K562 (cell line): ENCODE measurements at regions not wholly inside any gene's neighbourhood (a gene's known extent, or its start where the extent isn't known, plus 50 kb on each side); places are given as distances from the start of the nearest gene placed in this dataset.

Experiments
- ATAC-seq: fragments of 200-7000 bp; cut with Tn5 transposase; 3 replicates; pipeline ENCODE4 v1.9.1; 2020; ENCODE audit warnings: moderate library complexity
- BruUV-seq: library from RNA; stranded (reverse); fragments of 400-500 nt; replicated peaks from 2 replicates; lab custom pipeline; 2021; lab: Mats Ljungman, UMichigan
- CTCF ChIA-PET: fragments of 300-600 bp; formaldehyde crosslinking; extraction: SDS; loops from one replicate; lab custom pipeline; 2021; ENCODE audit warnings: low intra/inter-chr PET ratio; lab: Yijun Ruan, JAX
- POLR2A ChIA-PET: fragments of 300-600, 350-650 bp; sonication (Branson Sonifier 250); formaldehyde crosslinking; extraction: SDS; loops from one replicate; lab custom pipeline; 2021; ENCODE audit warnings: antibody characterized with exemption, inconsistent platforms; lab: Yijun Ruan, JAX
- DNase-seq, 4 experiments: peaks; one replicate each; pipeline versions ENCODE4 v3.0.0 to v3.0.0-alpha.2; 2011 to 2018; ENCODE audit warnings: low spot score in 3 of 4, mixed read lengths in 3 of 4; ENCODE audit errors: extremely low read depth in 1 of 4
- FAIRE-seq: peaks from 2 replicates; lab custom pipeline; 2011; peaks lifted over from hg19 to GRCh38; lab: Jason Lieb, UNC
- H2AFZ ChIP-seq: 2 replicates; pipeline ENCODE4 v1.6.0; 2011; ENCODE audit warnings: low read depth, low read length, control low read depth, inconsistent platforms
- H3K27ac ChIP-seq: fragments of 200-600 bp; 3 replicates; pipeline ENCODE4 v1.8.0; 2011; ENCODE audit warnings: low read depth, mild to moderate bottlenecking, control low read depth, inconsistent platforms, low read length, moderate library complexity, mixed read lengths; ENCODE audit errors: extremely low read depth
- H3K27me3 ChIP-seq, 2 experiments: fragments of 300-600 bp in 1 of 2; 2 replicates in 1 of 2; 3 replicates in 1 of 2; pipeline versions ENCODE4 v1.6.0 to v1.8.0; 2011; ENCODE audit warnings: inconsistent platforms in 2 of 2, low read length in 2 of 2, mild to moderate bottlenecking in 1 of 2, mixed read lengths in 1 of 2, moderate library complexity in 1 of 2; ENCODE audit not compliant: control insufficient read depth in 2 of 2, insufficient read depth in 2 of 2
- H3K36me3 ChIP-seq: fragments of 300-600 bp; 3 replicates; pipeline ENCODE4 v1.8.0; 2011; ENCODE audit warnings: mild to moderate bottlenecking, low read length, inconsistent platforms; ENCODE audit not compliant: control insufficient read depth, insufficient read depth
- H3K4me1 ChIP-seq, 2 experiments: fragments of 200-600 bp in 1 of 2; replicated peaks in 1 of 2; 2 replicates in 1 of 2; 3 replicates in 1 of 2; pipeline versions ENCODE4 v1.5.1 to v1.8.0; 2011; ENCODE audit warnings: inconsistent platforms in 2 of 2, low read length in 2 of 2, mild to moderate bottlenecking in 1 of 2, mixed read lengths in 1 of 2, moderate library complexity in 1 of 2; ENCODE audit not compliant: control insufficient read depth in 2 of 2, insufficient read depth in 2 of 2
- H3K4me2 ChIP-seq: 2 replicates; pipeline ENCODE4 v1.6.1; 2011; ENCODE audit warnings: low read length, control low read depth, inconsistent platforms, mixed read lengths; ENCODE audit not compliant: insufficient read depth
- H3K4me3 ChIP-seq: fragments of 200-600 bp; sonication (generic), shearing (Covaris generic); 2 replicates; pipeline ENCODE4 v1.5.1; 2016; ENCODE audit warnings: control low read depth, inconsistent platforms
- H3K79me2 ChIP-seq: fragments of 200-600 bp; 3 replicates; pipeline ENCODE4 v1.8.0; 2011; ENCODE audit warnings: low read length, inconsistent platforms; ENCODE audit not compliant: control insufficient read depth, insufficient read depth
- H3K9ac ChIP-seq, 2 experiments: 2 replicates each; pipeline versions ENCODE4 v1.6.0 to v1.6.1; 2011; ENCODE audit warnings: low read depth in 2 of 2, low read length in 2 of 2, control low read depth in 1 of 2, inconsistent platforms in 1 of 2, mild to moderate bottlenecking in 1 of 2, mixed read lengths in 1 of 2; ENCODE audit not compliant: insufficient read depth in 1 of 2
- H3K9me1 ChIP-seq: one replicate; pipeline ENCODE4 v1.6.0; 2011; ENCODE audit warnings: inconsistent platforms, mild to moderate bottlenecking, low read length, moderate library complexity; ENCODE audit not compliant: control insufficient read depth, insufficient read depth
- H3K9me3 ChIP-seq: replicated peaks from 2 replicates; pipeline ENCODE4 v1.5.1; 2011; ENCODE audit warnings: low read depth, low read length, inconsistent platforms; ENCODE audit not compliant: control insufficient read depth, insufficient read depth
- H4K20me1 ChIP-seq: replicated peaks from 2 replicates; pipeline ENCODE4 v1.6.1; 2011; ENCODE audit warnings: low read length, inconsistent platforms, mixed read lengths; ENCODE audit not compliant: control insufficient read depth, insufficient read depth
- ATF7 ChIP-seq: fragments of 450-650 bp; IDR thresholded peaks from 2 replicates; pipeline ENCODE4 v1.7.1; 2014; ENCODE audit warnings: mild to moderate bottlenecking, moderate library complexity
- EP300 ChIP-seq: IDR thresholded peaks from 2 replicates; pipeline ENCODE4 v1.6.1; 2012; ENCODE audit warnings: low read length, improper control_type of control experiment
- HNRNPLL ChIP-seq: fragments of 200-400 bp; formaldehyde crosslinking; IDR thresholded peaks from 2 replicates; pipeline ENCODE4 v1.6.1; 2017; ENCODE audit warnings: low read length, low read depth, mild to moderate bottlenecking; ENCODE audit not compliant: poor library complexity, severe bottlenecking
- RHOXF2B ChIP-seq: fragments of 250-450 bp; sonication (Bioruptor Pico); conservative IDR thresholded peaks from 2 replicates; pipeline ENCODE4 v1.5.1; 2021
- SMAD2 ChIP-seq: fragments of 150-350 bp; IDR thresholded peaks from 2 replicates; pipeline ENCODE4 v1.6.1; 2014; ENCODE audit warnings: low read depth, mild to moderate bottlenecking, low read length
- ZNF232 ChIP-seq: sonication (generic); formaldehyde crosslinking; IDR thresholded peaks from 2 replicates; pipeline ENCODE4 v1.8.0; 2022; ENCODE audit warnings: mild to moderate bottlenecking, missing genetic modification reagents
- WGBS: fragments of 100-300 bp; shearing (Covaris generic); methylation state at CpG from one replicate; pipeline ENCODE4 v1.1.6; 2016; ENCODE audit warnings: low coverage, mixed read lengths; ENCODE audit not compliant: insufficient coverage; ENCODE audit errors: missing lambda C conversion rate; 5-methylcytosine and 5-hydroxymethylcytosine counted together
- in situ Hi-C: fragments of 300-500 bp; cut with MboI; formaldehyde crosslinking; loops from 4 replicates; pipeline ENCODE4 v1.15.0; 2018; ENCODE audit warnings: inconsistent platforms, mixed read lengths
- intact Hi-C: fragments of 100-400 bp; cut with micrococcal nuclease; formaldehyde crosslinking; loops from 2 replicates; pipeline ENCODE4 v1.14.2; 2022
- TF ChIP-seq, protein P1 (sequence below), 2 experiments: fragments of 450-650 bp in 1 of 2; sonication (generic) in 1 of 2; formaldehyde crosslinking in 1 of 2; IDR thresholded peaks in 1 of 2; conservative IDR thresholded peaks in 1 of 2; 2 replicates each; pipeline versions ENCODE4 v1.6.1 to v1.8.1; 2016 to 2023; ENCODE audit warnings: mild to moderate bottlenecking in 2 of 2, moderate library complexity in 2 of 2, inconsistent platforms in 1 of 2, missing genetic modification reagents in 1 of 2
- TF ChIP-seq, protein P2 (sequence below): sonication (generic); formaldehyde crosslinking; IDR thresholded peaks from 2 replicates; pipeline ENCODE4 v1.8.0; 2023; ENCODE audit warnings: missing genetic modification reagents, mild to moderate bottlenecking, borderline replicate concordance

DNA sequence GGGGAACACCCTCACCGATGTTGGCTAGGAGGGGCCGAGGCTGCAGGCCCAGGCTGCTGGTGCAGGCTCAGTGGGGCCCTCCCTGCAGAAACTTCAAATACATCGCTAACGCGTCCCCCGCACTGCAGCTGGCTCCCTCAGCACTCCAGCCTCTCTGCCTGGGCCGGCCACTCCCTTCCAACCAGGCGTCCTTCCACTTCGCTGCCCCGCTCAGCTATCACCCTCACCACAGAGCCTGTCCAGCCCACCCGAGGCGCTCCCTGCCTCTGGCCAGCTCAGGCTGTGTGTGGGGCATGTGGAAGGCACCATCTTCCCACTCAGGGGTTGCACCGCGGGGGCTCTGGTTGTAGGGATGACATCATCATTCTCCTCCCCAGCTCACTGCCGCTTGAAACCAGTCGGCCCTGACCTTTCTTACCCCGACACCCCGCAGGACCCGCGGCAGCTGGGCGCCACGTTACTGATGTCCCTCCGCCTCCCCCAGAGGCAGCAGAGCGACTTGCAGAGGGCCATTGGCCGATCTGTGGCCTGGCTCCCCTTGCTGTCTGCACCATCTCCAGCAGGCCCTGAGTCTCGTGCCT is 199.9 kb upstream of the RTL1 start:
- ATAC-seq (no peak; the same call in 2 of the 3 replicates), DNase-seq (peak in 1 of 4 experiments; percentile 2), FAIRE-seq (no peak)
- H3K9me1 ChIP-seq = no peaks in the 10 kb centered on the region
- no peak overlapping the region for H3K9ac ChIP-seq
- peak overlapping the region; percentile 40; the same call in 1 of the 2 replicates for H2AFZ ChIP-seq
- peaks cover 0 to 10% of the 10 kb centered on the region in 2 experiments; a peak in 1 of 5 replicates for H3K4me1 ChIP-seq
- H3K27me3 ChIP-seq = peaks cover 0 to 21% of the 10 kb centered on the region in 2 experiments; a peak in 2 of 5 replicates
- CTCF ChIA-PET = no interaction called here
- no TSS peak for BruUV-seq
- no peaks in the 10 kb centered on the region for H3K36me3 ChIP-seq
- no peak overlapping the region for H3K4me3 ChIP-seq
- no peaks in the 10 kb centered on the region for H3K79me2 ChIP-seq
- no peak overlapping the region for H3K4me2 ChIP-seq
- H3K9me3 ChIP-seq = no peaks in the 10 kb centered on the region
- in situ Hi-C loops (no loop called here), intact Hi-C loops (no loop called here)
- 0% methylated on average over 10 of the region's 26 CpGs for WGBS
- no peak overlapping the region for H3K27ac ChIP-seq
- POLR2A ChIA-PET = interaction anchor here (0.7 kb wide), 1 partner anchor 11 kb away, joined by 3 read pairs; no protein-coding TSS in a partner anchor
- no peaks in the 10 kb centered on the region for H4K20me1 ChIP-seq
- TF ChIP-seq, protein P1, sequence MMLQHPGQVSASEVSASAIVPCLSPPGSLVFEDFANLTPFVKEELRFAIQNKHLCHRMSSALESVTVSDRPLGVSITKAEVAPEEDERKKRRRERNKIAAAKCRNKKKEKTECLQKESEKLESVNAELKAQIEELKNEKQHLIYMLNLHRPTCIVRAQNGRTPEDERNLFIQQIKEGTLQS (IDR thresholded peaks at IDR 0.05) = peak; percentile 73
- TF ChIP-seq, protein P1 (CRISPR knock-in tag; conservative IDR thresholded peaks at IDR 0.05) = no peak
- TF ChIP-seq EP300 (no peak), ATF7 (peak; percentile 50; the same call in 1 of the 2 replicates)

DNA sequence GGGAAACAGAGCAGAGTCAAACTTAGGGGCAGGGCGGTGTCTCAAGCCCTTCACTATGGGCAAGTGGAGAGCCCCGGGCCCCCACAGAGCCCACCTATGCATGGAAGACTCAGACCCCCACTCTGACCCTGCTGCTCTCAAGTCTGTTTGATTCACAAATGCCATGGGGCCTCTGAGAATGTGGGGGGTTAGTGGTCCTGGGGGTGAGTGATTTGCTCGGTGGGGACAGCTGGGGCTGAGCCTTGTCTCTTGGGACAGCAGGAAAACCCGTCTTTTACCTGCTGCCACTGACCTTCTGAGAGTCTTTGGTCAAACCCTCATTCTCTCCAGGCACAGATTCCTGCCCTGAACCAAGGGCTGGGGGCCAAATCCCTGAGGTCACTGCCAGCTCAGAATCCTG is 201.0 kb upstream of the RTL1 start:
- peaks cover 0 to 25% of the 10 kb centered on the region in 2 experiments; a peak in 2 of 5 replicates for H3K27me3 ChIP-seq
- no peak overlapping the region for H3K4me2 ChIP-seq
- WGBS = 0% methylated on average over 2 of the region's 4 CpGs
- CTCF ChIA-PET = interaction anchor here (0.9 kb wide), 1 partner anchor 524 kb away, joined by 3 read pairs; no protein-coding TSS in a partner anchor
- no peaks in the 10 kb centered on the region for H3K79me2 ChIP-seq
- no peak overlapping the region for H3K27ac ChIP-seq
- H2AFZ ChIP-seq = no peak overlapping the region
- in situ Hi-C loops = no loop called here
- peaks cover 0 to 10% of the 10 kb centered on the region in 2 experiments; a peak in 1 of 5 replicates for H3K4me1 ChIP-seq
- intact Hi-C loops = no loop called here
- ATAC-seq (no peak), FAIRE-seq (no peak), DNase-seq (no peak)
- no peaks in the 10 kb centered on the region for H3K9me3 ChIP-seq
- POLR2A ChIA-PET = no interaction called here
- H4K20me1 ChIP-seq = no peaks in the 10 kb centered on the region
- H3K9me1 ChIP-seq = no peaks in the 10 kb centered on the region
- no peaks in the 10 kb centered on the region for H3K36me3 ChIP-seq
- H3K9ac ChIP-seq = no peak overlapping the region
- H3K4me3 ChIP-seq = no peak overlapping the region
- no TSS peak for BruUV-seq
- TF ChIP-seq, protein P2, sequence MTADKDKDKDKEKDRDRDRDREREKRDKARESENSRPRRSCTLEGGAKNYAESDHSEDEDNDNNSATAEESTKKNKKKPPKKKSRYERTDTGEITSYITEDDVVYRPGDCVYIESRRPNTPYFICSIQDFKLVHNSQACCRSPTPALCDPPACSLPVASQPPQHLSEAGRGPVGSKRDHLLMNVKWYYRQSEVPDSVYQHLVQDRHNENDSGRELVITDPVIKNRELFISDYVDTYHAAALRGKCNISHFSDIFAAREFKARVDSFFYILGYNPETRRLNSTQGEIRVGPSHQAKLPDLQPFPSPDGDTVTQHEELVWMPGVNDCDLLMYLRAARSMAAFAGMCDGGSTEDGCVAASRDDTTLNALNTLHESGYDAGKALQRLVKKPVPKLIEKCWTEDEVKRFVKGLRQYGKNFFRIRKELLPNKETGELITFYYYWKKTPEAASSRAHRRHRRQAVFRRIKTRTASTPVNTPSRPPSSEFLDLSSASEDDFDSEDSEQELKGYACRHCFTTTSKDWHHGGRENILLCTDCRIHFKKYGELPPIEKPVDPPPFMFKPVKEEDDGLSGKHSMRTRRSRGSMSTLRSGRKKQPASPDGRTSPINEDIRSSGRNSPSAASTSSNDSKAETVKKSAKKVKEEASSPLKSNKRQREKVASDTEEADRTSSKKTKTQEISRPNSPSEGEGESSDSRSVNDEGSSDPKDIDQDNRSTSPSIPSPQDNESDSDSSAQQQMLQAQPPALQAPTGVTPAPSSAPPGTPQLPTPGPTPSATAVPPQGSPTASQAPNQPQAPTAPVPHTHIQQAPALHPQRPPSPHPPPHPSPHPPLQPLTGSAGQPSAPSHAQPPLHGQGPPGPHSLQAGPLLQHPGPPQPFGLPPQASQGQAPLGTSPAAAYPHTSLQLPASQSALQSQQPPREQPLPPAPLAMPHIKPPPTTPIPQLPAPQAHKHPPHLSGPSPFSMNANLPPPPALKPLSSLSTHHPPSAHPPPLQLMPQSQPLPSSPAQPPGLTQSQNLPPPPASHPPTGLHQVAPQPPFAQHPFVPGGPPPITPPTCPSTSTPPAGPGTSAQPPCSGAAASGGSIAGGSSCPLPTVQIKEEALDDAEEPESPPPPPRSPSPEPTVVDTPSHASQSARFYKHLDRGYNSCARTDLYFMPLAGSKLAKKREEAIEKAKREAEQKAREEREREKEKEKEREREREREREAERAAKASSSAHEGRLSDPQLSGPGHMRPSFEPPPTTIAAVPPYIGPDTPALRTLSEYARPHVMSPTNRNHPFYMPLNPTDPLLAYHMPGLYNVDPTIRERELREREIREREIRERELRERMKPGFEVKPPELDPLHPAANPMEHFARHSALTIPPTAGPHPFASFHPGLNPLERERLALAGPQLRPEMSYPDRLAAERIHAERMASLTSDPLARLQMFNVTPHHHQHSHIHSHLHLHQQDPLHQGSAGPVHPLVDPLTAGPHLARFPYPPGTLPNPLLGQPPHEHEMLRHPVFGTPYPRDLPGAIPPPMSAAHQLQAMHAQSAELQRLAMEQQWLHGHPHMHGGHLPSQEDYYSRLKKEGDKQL (CRISPR knock-in tag) = no peak
- TF ChIP-seq ZNF232 (CRISPR knock-in tag) = no peak
- no peak for TF ChIP-seq SMAD2
- no peak for TF ChIP-seq RHOXF2B (CRISPR knock-in tag)
- no peak for TF ChIP-seq HNRNPLL
